GM12872 (cell line): ENCODE measurements at regions not wholly inside any gene's neighbourhood (a gene's known extent, or its start where the extent isn't known, plus 50 kb on each side); places are given as distances from the start of the nearest gene placed in this dataset.

Experiments
- CTCF ChIP-seq: IDR thresholded peaks from 3 replicates; pipeline ENCODE4 v1.5.1; 2011; ENCODE audit warnings: low read depth, mild to moderate bottlenecking, low read length, moderate library complexity; ENCODE audit not compliant: insufficient read depth

DNA sequence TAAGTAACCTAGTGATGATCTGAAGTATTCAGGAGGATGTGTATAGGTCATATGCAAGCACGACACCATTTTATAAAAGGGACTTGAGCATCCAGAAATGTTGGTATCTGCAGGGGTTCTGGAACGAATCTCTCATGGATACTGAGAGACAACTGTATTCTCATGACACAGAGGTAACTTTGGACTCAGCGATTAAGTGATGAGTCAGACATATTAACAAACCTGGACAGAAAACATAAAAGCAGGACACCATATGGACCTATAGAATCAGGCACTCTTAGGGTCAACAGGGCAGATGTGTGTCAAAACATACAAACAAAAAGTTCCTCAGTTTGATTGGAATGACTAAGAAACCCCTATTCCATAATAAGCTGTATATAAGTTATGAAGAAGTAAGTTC is 248.1 kb downstream of the ANKRD7 start:
- TF ChIP-seq CTCF, result no peak

- TF ChIP-seq CTCF, result no peak
These were observed 248.8 kb downstream of the ANKRD7 start for GRCh38 chr7:118473271-118473670.

DNA sequence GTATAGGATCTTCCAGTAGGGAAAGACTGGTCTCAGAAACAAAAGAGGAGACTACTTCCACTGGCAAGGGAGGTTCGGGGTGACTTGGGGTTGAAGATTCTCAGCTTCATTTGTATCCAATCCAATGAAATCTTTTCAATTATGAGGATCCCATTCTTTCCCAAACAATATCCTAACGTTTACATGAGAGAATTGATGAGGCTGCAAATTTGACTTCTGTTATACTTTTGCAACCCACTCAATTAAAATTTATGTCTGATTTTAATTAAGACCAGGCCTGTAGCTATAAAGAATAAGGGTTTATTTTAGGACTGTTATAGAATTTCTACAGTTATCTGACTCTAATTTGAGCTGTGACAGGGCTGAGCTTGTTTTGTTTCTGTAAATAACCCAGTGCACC is 251.5 kb downstream of the ANKRD7 start:
- no peak for TF ChIP-seq CTCF

DNA sequence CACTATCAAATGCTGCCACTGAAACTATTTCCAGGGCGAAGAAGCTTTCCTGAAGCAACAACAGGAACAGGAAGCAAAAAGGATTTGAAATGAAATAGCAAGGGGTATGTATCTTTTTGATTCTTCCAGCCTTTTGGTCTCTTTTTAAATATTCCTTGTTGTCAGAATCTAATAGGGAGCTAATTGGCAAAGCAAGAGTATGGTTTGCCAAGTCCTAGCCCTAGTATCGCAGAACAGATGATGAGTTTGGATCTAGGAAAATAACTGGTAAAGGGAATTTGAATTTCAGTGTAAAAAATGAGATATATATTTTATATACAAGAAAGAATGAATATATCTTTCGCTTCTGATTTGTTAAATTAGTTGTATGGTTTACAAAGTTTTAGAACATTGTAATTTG is 252.5 kb downstream of the ANKRD7 start:
- no peak for TF ChIP-seq CTCF

DNA sequence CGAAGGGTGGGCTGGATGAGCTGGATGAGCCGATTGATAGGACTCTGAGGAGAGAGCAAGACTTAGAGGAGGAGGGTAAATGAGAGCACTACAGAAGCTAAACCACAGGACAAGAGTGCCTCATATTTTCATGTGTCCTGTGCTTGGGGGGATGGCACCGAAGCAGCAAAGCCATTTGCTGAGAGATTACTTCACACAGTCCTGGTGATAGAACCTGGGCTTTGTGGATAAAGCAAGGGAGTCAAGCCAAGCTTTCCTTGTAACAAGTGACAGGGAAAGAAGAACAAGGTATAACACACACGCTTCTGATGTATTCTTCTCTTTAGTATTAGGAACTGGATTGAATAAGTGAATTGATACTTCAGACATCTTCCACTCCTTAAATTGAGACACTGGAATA is 253.7 kb downstream of the ANKRD7 start:
- no peak for TF ChIP-seq CTCF

GRCh38 chr7:118478931-118479330 is 254.4 kb downstream of the ANKRD7 start:
- no peak for TF ChIP-seq CTCF

GRCh38 chr7:118492466-118492865 is 268.0 kb downstream of the ANKRD7 start:
- TF ChIP-seq CTCF, result no peak

- TF ChIP-seq CTCF, result no peak
These were observed 271.7 kb downstream of the ANKRD7 start for GRCh38 chr7:118496138-118496644.
